ENCODE measurements at regions not wholly inside any gene's neighbourhood (a gene's known extent, or its start where the extent isn't known, plus 50 kb on each side); places are given as distances from the start of the nearest gene placed in this dataset.

DNA sequence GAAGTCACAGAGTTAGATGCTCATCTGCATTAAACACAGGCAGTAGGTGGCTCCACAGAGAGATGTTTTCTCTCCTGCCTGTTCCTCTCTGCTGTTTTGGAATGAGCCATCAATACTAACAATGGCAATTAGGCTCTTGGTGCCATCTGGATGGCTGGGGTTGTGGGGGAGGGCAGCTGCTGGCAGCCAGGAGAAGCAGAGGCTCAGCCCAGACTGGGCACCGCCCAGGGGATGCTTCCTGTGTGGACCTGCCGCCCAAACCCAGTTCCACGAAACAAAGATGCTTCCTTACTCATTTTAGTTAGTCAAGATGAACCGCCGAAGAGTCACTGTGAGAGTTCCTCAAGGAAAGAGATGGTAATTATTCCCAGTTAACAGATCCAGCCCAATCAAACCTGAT, 50.8 kb upstream of the PCDH8 start:
- no peaks in the 10 kb centered on the region for H4K20me1 ChIP-seq (replicated peaks; ENCODE audit: control insufficient read depth, insufficient read depth, low read length)
- ATAC-seq (no peak), DNase-seq (ENCODE audit: extremely low read depth in 1 of 4, low spot score in 3 of 4) (no peak), FAIRE-seq (no peak)
- H3K4me3 ChIP-seq, result no peak overlapping the region
- BruUV-seq (replicated peaks), result no TSS peak
- H3K4me1 ChIP-seq (replicated peaks in 1 of 2; ENCODE audit: control insufficient read depth in 2 of 2, insufficient read depth in 2 of 2, low read length in 2 of 2), result no peaks in the 10 kb centered on the region
- H3K27me3 ChIP-seq (ENCODE audit: control insufficient read depth in 2 of 2, insufficient read depth in 2 of 2, low read length in 2 of 2), result no peaks in the 10 kb centered on the region
- no peak for TF ChIP-seq SPI1 (IDR thresholded peaks at IDR 0.05; ENCODE audit: borderline replicate concordance, low read depth, low read length)
- no peak for TF ChIP-seq RBM22 (IDR thresholded peaks at IDR 0.05; ENCODE audit: low read depth, low read length, poor library complexity, severe bottlenecking)
- no peak for TF ChIP-seq RNF2 (IDR thresholded peaks at IDR 0.05)
- no peak for TF ChIP-seq NR2F6 (CRISPR knock-in tag; IDR thresholded peaks at IDR 0.05)
- TF ChIP-seq ETV6 (IDR thresholded peaks at IDR 0.05; ENCODE audit: borderline replicate concordance in 1 of 2, low read depth in 2 of 2, low read length in 1 of 2), result no peak
- no peak for TF ChIP-seq ETV6 (CRISPR knock-in tag; IDR thresholded peaks at IDR 0.05; ENCODE audit: borderline replicate concordance)
- TF ChIP-seq, protein P1, sequence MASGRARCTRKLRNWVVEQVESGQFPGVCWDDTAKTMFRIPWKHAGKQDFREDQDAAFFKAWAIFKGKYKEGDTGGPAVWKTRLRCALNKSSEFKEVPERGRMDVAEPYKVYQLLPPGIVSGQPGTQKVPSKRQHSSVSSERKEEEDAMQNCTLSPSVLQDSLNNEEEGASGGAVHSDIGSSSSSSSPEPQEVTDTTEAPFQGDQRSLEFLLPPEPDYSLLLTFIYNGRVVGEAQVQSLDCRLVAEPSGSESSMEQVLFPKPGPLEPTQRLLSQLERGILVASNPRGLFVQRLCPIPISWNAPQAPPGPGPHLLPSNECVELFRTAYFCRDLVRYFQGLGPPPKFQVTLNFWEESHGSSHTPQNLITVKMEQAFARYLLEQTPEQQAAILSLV (tag; IDR thresholded peaks at IDR 0.05), result no peak
- TF ChIP-seq, protein P2, sequence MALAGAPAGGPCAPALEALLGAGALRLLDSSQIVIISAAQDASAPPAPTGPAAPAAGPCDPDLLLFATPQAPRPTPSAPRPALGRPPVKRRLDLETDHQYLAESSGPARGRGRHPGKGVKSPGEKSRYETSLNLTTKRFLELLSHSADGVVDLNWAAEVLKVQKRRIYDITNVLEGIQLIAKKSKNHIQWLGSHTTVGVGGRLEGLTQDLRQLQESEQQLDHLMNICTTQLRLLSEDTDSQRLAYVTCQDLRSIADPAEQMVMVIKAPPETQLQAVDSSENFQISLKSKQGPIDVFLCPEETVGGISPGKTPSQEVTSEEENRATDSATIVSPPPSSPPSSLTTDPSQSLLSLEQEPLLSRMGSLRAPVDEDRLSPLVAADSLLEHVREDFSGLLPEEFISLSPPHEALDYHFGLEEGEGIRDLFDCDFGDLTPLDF (CRISPR knock-in tag; IDR thresholded peaks at IDR 0.05), result no peak
- no peak for TF ChIP-seq BACH1 (tag; IDR thresholded peaks at IDR 0.05)
- no peak for TF ChIP-seq ZEB2 (IDR thresholded peaks at IDR 0.05)
- no peak for TF ChIP-seq FOXJ2 (tag; IDR thresholded peaks at IDR 0.05)
- no peak for TF ChIP-seq ZNF324 (CRISPR knock-in tag; IDR thresholded peaks at IDR 0.05)
- no peak for TF ChIP-seq ZNF217 (CRISPR knock-in tag; IDR thresholded peaks at IDR 0.05)
- no peak for TF ChIP-seq RBM17 (IDR thresholded peaks at IDR 0.05; ENCODE audit: borderline replicate concordance, low read depth, low read length)
- H3K9me1 ChIP-seq (ENCODE audit: control insufficient read depth, insufficient read depth, low read length), result no peaks in the 10 kb centered on the region
- H3K36me3 ChIP-seq (ENCODE audit: control insufficient read depth, insufficient read depth, low read length), result no peaks in the 10 kb centered on the region
- H3K9ac ChIP-seq (ENCODE audit: insufficient read depth in 1 of 2, low read depth in 2 of 2, low read length in 2 of 2), result no peak overlapping the region
- CTCF ChIA-PET (ENCODE audit: low intra/inter-chr PET ratio), result no interaction called here
- no peak overlapping the region for H3K4me2 ChIP-seq (ENCODE audit: insufficient read depth, low read length)
- intact Hi-C loops (cut with micrococcal nuclease) (no loop called here), in situ Hi-C loops (cut with MboI) (no loop called here)
- POLR2A ChIA-PET, result no interaction called here
- no peaks in the 10 kb centered on the region for H3K9me3 ChIP-seq (replicated peaks; ENCODE audit: control insufficient read depth, insufficient read depth, low read depth, low read length)
- 9% methylated on average over 5 of the region's 5 CpGs for WGBS (ENCODE audit: insufficient coverage, low coverage, missing lambda C conversion rate)
- no peaks in the 10 kb centered on the region for H3K79me2 ChIP-seq (ENCODE audit: control insufficient read depth, insufficient read depth, low read length)
- H2AFZ ChIP-seq (ENCODE audit: low read depth, low read length), result no peak overlapping the region
- H3K27ac ChIP-seq (ENCODE audit: extremely low read depth, low read depth, low read length), result no peak overlapping the region
